D721Med (cell line): ENCODE measurements at regions not wholly inside any gene's neighbourhood (a gene's known extent, or its start where the extent isn't known, plus 50 kb on each side); places are given as distances from the start of the nearest gene placed in this dataset.
"Not testable (repeated sequence)": the region's sequence is repeated elsewhere in the genome, so short reads cannot be mapped to it uniquely, and the experiment has no call there.

ENCODE experiments used
- DNase-seq: peaks from one replicate; pipeline ENCODE4 v3.0.0; 2011; ENCODE audit warnings: low spot score; ENCODE audit not compliant: insufficient read length
- FAIRE-seq: peaks from 2 replicates; lab custom pipeline; 2011; peaks lifted over from hg19 to GRCh38; lab: Jason Lieb, UNC
- TF ChIP-seq, protein P1 (sequence below): IDR thresholded peaks from 2 replicates; pipeline ENCODE4 v1.5.1; 2012; ENCODE audit warnings: mild to moderate bottlenecking, control low read depth; ENCODE audit not compliant: insufficient read depth; ENCODE audit errors: missing control alignments

DNA sequence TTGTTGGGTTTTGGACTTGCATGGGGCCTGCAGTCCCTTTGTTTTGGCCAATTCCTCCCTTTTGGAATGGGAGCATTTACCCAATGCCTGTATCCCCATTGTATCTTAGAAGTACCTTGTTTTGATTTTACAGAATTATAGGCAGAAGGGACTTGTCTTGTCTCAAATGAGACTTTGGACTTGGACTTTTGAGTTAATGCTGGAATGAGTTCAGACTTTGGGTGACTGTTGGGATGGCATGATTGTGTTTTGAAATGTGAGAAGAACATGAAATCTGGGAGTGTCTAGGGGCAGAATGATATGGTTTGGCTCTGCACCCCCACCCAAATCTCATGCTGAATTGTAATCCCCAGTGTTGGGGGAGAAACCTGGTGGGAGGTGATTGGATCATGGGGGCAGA lies 76.8 kb upstream of the MKI67 start:
- TF ChIP-seq, protein P1, sequence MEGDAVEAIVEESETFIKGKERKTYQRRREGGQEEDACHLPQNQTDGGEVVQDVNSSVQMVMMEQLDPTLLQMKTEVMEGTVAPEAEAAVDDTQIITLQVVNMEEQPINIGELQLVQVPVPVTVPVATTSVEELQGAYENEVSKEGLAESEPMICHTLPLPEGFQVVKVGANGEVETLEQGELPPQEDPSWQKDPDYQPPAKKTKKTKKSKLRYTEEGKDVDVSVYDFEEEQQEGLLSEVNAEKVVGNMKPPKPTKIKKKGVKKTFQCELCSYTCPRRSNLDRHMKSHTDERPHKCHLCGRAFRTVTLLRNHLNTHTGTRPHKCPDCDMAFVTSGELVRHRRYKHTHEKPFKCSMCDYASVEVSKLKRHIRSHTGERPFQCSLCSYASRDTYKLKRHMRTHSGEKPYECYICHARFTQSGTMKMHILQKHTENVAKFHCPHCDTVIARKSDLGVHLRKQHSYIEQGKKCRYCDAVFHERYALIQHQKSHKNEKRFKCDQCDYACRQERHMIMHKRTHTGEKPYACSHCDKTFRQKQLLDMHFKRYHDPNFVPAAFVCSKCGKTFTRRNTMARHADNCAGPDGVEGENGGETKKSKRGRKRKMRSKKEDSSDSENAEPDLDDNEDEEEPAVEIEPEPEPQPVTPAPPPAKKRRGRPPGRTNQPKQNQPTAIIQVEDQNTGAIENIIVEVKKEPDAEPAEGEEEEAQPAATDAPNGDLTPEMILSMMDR = no peak
- FAIRE-seq (no peak), DNase-seq (no peak)

DNA sequence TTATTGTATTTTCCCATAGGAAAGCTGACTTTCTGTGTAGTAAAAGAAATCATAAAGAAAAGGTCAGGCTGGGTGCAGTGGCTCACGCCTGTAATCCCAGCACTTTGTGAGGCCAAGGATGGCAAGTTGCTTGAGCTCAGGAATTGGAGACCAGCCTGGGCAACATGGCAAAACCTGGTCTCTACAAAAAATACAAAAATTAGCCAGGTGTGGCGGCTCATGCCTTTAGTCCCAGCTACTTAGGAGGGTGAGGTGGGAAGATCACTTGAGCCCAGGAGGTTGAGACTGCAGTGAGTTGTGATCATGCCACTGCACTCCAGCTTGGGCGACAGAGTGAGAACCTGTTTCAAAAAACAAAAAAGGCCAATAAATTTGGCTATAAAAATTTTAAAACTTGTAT lies 79.4 kb upstream of the MKI67 start:
- FAIRE-seq, DNase-seq: not testable (repeated sequence)

GRCh38 chr10:128206676-128207075 lies 80.5 kb upstream of the MKI67 start:
- TF ChIP-seq, protein P1 = no peak
- FAIRE-seq (no peak), DNase-seq (no peak)

DNA sequence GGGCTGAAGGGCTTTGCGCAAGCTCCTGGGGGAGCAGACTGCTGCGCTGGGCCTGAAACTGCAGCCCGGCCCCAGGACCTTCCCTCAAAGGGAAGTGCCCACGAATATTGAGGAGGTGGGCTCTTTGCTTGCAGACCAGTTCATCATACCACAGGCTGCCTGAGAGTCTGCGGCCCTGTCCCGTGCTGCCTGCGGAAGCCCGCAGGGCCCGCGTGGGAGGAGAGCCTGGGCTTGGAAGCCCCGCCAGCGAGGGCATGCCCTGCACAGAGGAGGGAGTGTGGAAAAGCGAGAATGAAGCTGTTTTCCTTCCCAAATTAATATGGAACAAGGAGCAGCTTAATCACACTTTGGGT lies 83.6 kb upstream of the MKI67 start:
- TF ChIP-seq, protein P1 = no peak
- DNase-seq (no peak), FAIRE-seq (no peak)

DNA sequence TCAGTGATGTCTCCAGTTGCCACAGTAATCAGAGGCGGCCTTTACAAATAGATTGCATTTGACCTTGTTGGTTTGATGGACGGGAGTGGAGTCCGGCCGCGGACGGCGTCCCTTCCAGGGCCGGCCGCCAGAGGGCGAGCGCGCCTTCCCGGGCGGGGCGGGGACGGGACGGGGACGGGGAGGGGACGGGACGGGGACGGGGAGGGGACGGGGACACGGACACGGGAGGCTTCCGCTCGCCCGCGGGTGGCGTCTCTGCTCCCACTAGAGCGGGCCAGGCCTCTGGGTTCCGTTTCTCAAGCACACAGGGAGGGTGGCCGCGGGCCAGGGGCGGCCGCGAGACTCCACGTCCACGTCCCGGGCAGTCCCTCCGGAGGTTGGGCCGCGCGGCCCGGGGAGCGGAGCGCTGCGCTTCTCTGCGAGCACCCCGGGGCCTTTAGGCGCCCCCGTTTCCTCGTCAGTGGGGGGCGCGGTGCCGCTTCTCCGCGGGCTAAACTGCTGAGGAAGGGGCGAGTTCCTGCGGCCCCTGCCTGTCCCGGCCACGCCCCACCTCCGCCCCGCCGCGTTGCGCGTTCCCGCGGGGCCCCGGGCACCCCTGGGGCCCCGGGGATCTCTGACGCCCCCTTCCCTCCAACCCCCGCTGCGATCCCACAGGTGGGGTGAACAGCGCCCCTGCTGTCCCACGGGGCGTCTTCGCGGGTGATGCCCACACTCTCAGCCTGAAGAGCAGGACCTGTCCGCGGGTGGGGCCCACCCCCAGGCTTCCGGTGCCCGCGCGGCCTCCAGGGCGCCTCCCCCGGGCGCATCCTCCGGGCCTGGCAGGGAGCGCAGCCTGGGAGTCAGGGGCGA lies 84.2 kb upstream of the MKI67 start:
- FAIRE-seq (no peak), DNase-seq (peak; percentile 24)
- TF ChIP-seq, protein P1 = peak; percentile 42

GRCh38 chr10:128211064-128211504 lies 84.9 kb upstream of the MKI67 start:
- TF ChIP-seq, protein P1 = no peak
- FAIRE-seq (no peak), DNase-seq (no peak)

- TF ChIP-seq, protein P1 = peak; percentile 85
- FAIRE-seq = no peak
- DNase-seq = peak; percentile 70
Observed at GRCh38 chr10:128211953-128212727, 85.9 kb upstream of the MKI67 start.
